HCT116 (cell line): ENCODE measurements at regions not wholly inside any gene's neighbourhood (a gene's known extent, or its start where the extent isn't known, plus 50 kb on each side); places are given as distances from the start of the nearest gene placed in this dataset.

ENCODE experiments used
- ATAC-seq: fragments of 200-7000 bp; cut with Tn5 transposase; 2 replicates; pipeline ENCODE4 v1.9.1; 2020; ENCODE audit warnings: mild to moderate bottlenecking, moderate library complexity
- BruUV-seq: library from RNA; stranded (reverse); fragments of 400-500 nt; replicated peaks from 2 replicates; lab custom pipeline; 2021; lab: Mats Ljungman, UMichigan
- CTCF ChIA-PET: fragments of 300-600 bp; sonication (Branson Sonifier 250); formaldehyde crosslinking; loops from one replicate; lab custom pipeline; 2021; ENCODE audit warnings: antibody characterized with exemption; lab: Charles Lee
- POLR2A ChIA-PET: fragments of 300-600, 350-600 bp; sonication (Branson Sonifier 250); formaldehyde crosslinking; loops from one replicate; lab custom pipeline; 2021; ENCODE audit warnings: antibody characterized with exemption; lab: Charles Lee
- RAD21 ChIA-PET, 2 experiments: fragments of 300-600 bp; sonication (Branson Sonifier 250); formaldehyde crosslinking; loops; one replicate each; lab custom pipeline; 2023; ENCODE audit warnings: low total read pairs in 2 of 2; ENCODE audit not compliant: uncharacterized antibody in 2 of 2, unreplicated experiment in 2 of 2, low non-redundant PET in 1 of 2; lab: Charles Lee
- DNase-seq: peaks from one replicate; pipeline ENCODE4 v3.0.0-alpha.2; 2010; ENCODE audit warnings: low read depth, low spot score
- H2AFZ ChIP-seq: fragments of 200-600 bp; shearing (Covaris generic), sonication (generic); 2 replicates; pipeline ENCODE4 v1.6.1; 2017; ENCODE audit warnings: low read depth, mixed run types, mixed read lengths, antibody characterized with exemption, low read length; ENCODE audit not compliant: poor library complexity, severe bottlenecking
- H3K27ac ChIP-seq: 2 replicates; pipeline ENCODE4 v1.5.1; 2012; ENCODE audit warnings: low read depth, low read length
- H3K27me3 ChIP-seq: fragments of 200-600 bp; sonication (generic); 2 replicates; pipeline ENCODE4 v1.6.1; 2016; ENCODE audit warnings: mixed run types, low read length, mixed read lengths; ENCODE audit not compliant: insufficient read depth
- H3K36me3 ChIP-seq, 2 experiments: fragments of 200-500 bp in 1 of 2; fragments of 200-600 bp in 1 of 2; sonication (Bioruptor generic) in 1 of 2; sonication (generic) in 1 of 2; 2 replicates each; pipeline versions ENCODE4 v1.5.1 to v1.6.1; 2014 to 2016; ENCODE audit warnings: low read length in 2 of 2, inconsistent platforms in 1 of 2, mixed read lengths in 1 of 2, mixed run types in 1 of 2; ENCODE audit not compliant: insufficient read depth in 2 of 2, control insufficient read depth in 1 of 2
- H3K4me1 ChIP-seq, 2 experiments: fragments of 200-600 bp in 1 of 2; sonication (generic) in 1 of 2; 2 replicates each; pipeline versions ENCODE4 v1.5.1 to v1.6.1; 2012 to 2017; ENCODE audit warnings: low read length in 2 of 2, inconsistent platforms in 1 of 2, mild to moderate bottlenecking in 1 of 2, mixed read lengths in 1 of 2, mixed run types in 1 of 2, moderate library complexity in 1 of 2; ENCODE audit not compliant: insufficient read depth in 2 of 2, control insufficient read depth in 1 of 2
- H3K4me2 ChIP-seq: fragments of 200-600 bp; sonication (generic); 2 replicates; pipeline ENCODE4 v1.6.1; 2017; ENCODE audit warnings: mixed run types, low read length, mixed read lengths
- H3K4me3 ChIP-seq, 2 experiments: fragments of 200-600 bp in 1 of 2; sonication (generic) in 1 of 2; replicated peaks in 1 of 2; 2 replicates each; pipeline ENCODE4 v1.5.1; 2011 to 2016; ENCODE audit warnings: low read length in 2 of 2, control low read depth in 1 of 2, low read depth in 1 of 2, mild to moderate bottlenecking in 1 of 2, mixed read lengths in 1 of 2, mixed run types in 1 of 2
- H3K79me2 ChIP-seq: fragments of 200-600 bp; sonication (generic); 2 replicates; pipeline ENCODE4 v1.6.1; 2017; ENCODE audit warnings: mild to moderate bottlenecking, mixed run types, low read length, moderate library complexity, mixed read lengths; ENCODE audit not compliant: insufficient read depth
- H3K9ac ChIP-seq: fragments of 200-600 bp; sonication (generic); 2 replicates; pipeline ENCODE4 v1.6.1; 2016; ENCODE audit warnings: low read length, mixed read lengths
- H3K9me2 ChIP-seq: fragments of 200-600 bp; sonication (generic), shearing (Covaris generic); 2 replicates; pipeline ENCODE4 v1.6.1; 2017; ENCODE audit warnings: mixed run types, mild to moderate bottlenecking, moderate library complexity; ENCODE audit not compliant: insufficient read depth
- H3K9me3 ChIP-seq, 2 experiments: fragments of 200-500 bp in 1 of 2; fragments of 200-600 bp in 1 of 2; sonication (Bioruptor generic) in 1 of 2; sonication (generic) in 1 of 2; 2 replicates each; pipeline ENCODE4 v1.6.1; 2014 to 2017; ENCODE audit warnings: low read length in 2 of 2, mixed read lengths in 2 of 2, inconsistent platforms in 1 of 2, low read depth in 1 of 2, mild to moderate bottlenecking in 1 of 2, mixed run types in 1 of 2, moderate library complexity in 1 of 2; ENCODE audit not compliant: control insufficient read depth in 1 of 2, insufficient read depth in 1 of 2
- H4K20me1 ChIP-seq: fragments of 200-600 bp; sonication (generic), shearing (Covaris generic); 2 replicates; pipeline ENCODE4 v1.6.1; 2017; ENCODE audit warnings: mixed run types, mild to moderate bottlenecking, moderate library complexity; ENCODE audit not compliant: insufficient read depth
- CBX3 ChIP-seq: IDR thresholded peaks from 2 replicates; pipeline ENCODE4 v1.6.1; 2012; ENCODE audit warnings: low read depth
- CEBPB ChIP-seq: IDR thresholded peaks from 2 replicates; pipeline ENCODE4 v1.6.1; 2012; ENCODE audit warnings: low read depth
- ELF1 ChIP-seq: IDR thresholded peaks from 2 replicates; pipeline ENCODE4 v1.6.1; 2012; ENCODE audit warnings: low read depth, borderline replicate concordance
- EZH2phosphoT487 ChIP-seq: fragments of 200-600 bp; IDR thresholded peaks from 2 replicates; pipeline ENCODE4 v1.6.1; 2018; ENCODE audit warnings: antibody characterized with exemption, borderline replicate concordance
- FOSL1 ChIP-seq: IDR thresholded peaks from 2 replicates; pipeline ENCODE4 v1.6.1; 2012; ENCODE audit warnings: low read depth
- POLR2A ChIP-seq: IDR thresholded peaks from 2 replicates; pipeline ENCODE4 v1.7.0; 2011; ENCODE audit warnings: borderline replicate concordance; ENCODE audit not compliant: insufficient read depth, insufficient read length; ENCODE audit errors: extremely low read depth
- SIN3A ChIP-seq: IDR thresholded peaks from 2 replicates; pipeline ENCODE4 v1.6.1; 2012; ENCODE audit warnings: low read depth
- TCF7L2 ChIP-seq: IDR thresholded peaks from 2 replicates; pipeline ENCODE4 v1.7.0; 2011; ENCODE audit warnings: borderline replicate concordance, inconsistent platforms; ENCODE audit not compliant: insufficient read depth, insufficient read length; ENCODE audit errors: extremely low read depth
- YY1 ChIP-seq: IDR thresholded peaks from 2 replicates; pipeline ENCODE4 v1.6.1; 2011; ENCODE audit warnings: low read length, low read depth, moderate library complexity, mild to moderate bottlenecking; ENCODE audit not compliant: insufficient replicate concordance; ENCODE audit errors: extremely low read depth
- ZNF274 ChIP-seq: fragments of 200-500 bp; sonication (Bioruptor generic); IDR thresholded peaks from 2 replicates; pipeline ENCODE4 v1.6.1; 2014; ENCODE audit warnings: mild to moderate bottlenecking, low read depth, low read length, inconsistent platforms
- intact Hi-C: fragments of 100-400 bp; cut with micrococcal nuclease; formaldehyde crosslinking; loops from 2 replicates; pipeline ENCODE4 v1.10.0; 2022
- TF ChIP-seq, protein P1 (sequence below): IDR thresholded peaks from 2 replicates; pipeline ENCODE4 v1.6.1; 2012
- TF ChIP-seq, protein P2 (sequence below), 3 experiments: fragments of 200-600 bp in 1 of 3; sonication (generic) in 1 of 3; IDR thresholded peaks in 2 of 3; conservative IDR thresholded peaks in 1 of 3; 2 replicates each; pipeline ENCODE4 v1.5.1; 2012 to 2017; ENCODE audit warnings: low read depth in 2 of 3, low read length in 2 of 3, antibody characterized with exemption in 1 of 3, borderline replicate concordance in 1 of 3, control low read depth in 1 of 3, mild to moderate bottlenecking in 1 of 3, mixed read lengths in 1 of 3, mixed run types in 1 of 3, moderate library complexity in 1 of 3; ENCODE audit not compliant: insufficient read depth in 1 of 3
- TF ChIP-seq, protein P3 (sequence below): IDR thresholded peaks from 2 replicates; pipeline ENCODE4 v1.6.1; 2011; ENCODE audit warnings: mild to moderate bottlenecking, low read length, moderate library complexity; ENCODE audit not compliant: insufficient replicate concordance; ENCODE audit errors: extremely low read depth

DNA sequence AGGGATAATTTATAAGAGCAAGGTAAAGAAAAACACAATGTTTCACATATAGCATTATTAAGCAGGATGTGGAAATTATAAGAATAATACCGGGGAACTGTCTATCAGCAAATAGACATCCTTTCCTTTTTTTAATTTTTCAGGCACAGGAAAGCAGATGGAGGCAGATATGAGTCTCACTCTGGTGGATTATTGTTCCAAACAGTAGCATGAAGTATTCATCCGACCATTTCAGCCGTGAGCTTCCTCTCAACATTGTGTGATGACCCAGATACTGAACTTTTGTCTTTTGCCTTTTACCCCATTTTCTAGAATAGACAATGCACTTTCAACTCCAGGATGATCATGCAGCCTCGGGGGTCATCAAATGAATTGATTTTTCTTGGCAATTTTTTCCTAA, 599.8 kb downstream of the ADGRL2 start:
- H3K79me2 ChIP-seq: no peaks in the 10 kb centered on the region
- H3K9ac ChIP-seq: no peak overlapping the region
- intact Hi-C loops: no loop called here
- no TSS peak for BruUV-seq
- no peak overlapping the region for H3K4me3 ChIP-seq
- H3K9me3 ChIP-seq: no peaks in the 10 kb centered on the region; a peak in 1 of 4 replicates
- CTCF ChIA-PET: no interaction called here
- no peaks in the 10 kb centered on the region for H4K20me1 ChIP-seq
- POLR2A ChIA-PET: no interaction called here
- H3K36me3 ChIP-seq: no peaks in the 10 kb centered on the region
- TF ChIP-seq CEBPB (no peak), ZNF274 (no peak), TCF7L2 (no peak), ELF1 (no peak), YY1 (no peak), POLR2A (no peak), CBX3 (no peak), EZH2phosphoT487 (no peak), SIN3A (no peak), FOSL1 (no peak)
- TF ChIP-seq, protein P1, sequence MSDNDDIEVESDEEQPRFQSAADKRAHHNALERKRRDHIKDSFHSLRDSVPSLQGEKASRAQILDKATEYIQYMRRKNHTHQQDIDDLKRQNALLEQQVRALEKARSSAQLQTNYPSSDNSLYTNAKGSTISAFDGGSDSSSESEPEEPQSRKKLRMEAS: no peak
- TF ChIP-seq, protein P2, sequence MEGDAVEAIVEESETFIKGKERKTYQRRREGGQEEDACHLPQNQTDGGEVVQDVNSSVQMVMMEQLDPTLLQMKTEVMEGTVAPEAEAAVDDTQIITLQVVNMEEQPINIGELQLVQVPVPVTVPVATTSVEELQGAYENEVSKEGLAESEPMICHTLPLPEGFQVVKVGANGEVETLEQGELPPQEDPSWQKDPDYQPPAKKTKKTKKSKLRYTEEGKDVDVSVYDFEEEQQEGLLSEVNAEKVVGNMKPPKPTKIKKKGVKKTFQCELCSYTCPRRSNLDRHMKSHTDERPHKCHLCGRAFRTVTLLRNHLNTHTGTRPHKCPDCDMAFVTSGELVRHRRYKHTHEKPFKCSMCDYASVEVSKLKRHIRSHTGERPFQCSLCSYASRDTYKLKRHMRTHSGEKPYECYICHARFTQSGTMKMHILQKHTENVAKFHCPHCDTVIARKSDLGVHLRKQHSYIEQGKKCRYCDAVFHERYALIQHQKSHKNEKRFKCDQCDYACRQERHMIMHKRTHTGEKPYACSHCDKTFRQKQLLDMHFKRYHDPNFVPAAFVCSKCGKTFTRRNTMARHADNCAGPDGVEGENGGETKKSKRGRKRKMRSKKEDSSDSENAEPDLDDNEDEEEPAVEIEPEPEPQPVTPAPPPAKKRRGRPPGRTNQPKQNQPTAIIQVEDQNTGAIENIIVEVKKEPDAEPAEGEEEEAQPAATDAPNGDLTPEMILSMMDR (IDR thresholded peaks at IDR 0.05 in 2 of 3, conservative IDR thresholded peaks at IDR 0.05 in 1 of 3; ENCODE audit: borderline replicate concordance in 1 of 3, insufficient read depth in 1 of 3, low read depth in 2 of 3, low read length in 2 of 3): no peak
- TF ChIP-seq, protein P3, sequence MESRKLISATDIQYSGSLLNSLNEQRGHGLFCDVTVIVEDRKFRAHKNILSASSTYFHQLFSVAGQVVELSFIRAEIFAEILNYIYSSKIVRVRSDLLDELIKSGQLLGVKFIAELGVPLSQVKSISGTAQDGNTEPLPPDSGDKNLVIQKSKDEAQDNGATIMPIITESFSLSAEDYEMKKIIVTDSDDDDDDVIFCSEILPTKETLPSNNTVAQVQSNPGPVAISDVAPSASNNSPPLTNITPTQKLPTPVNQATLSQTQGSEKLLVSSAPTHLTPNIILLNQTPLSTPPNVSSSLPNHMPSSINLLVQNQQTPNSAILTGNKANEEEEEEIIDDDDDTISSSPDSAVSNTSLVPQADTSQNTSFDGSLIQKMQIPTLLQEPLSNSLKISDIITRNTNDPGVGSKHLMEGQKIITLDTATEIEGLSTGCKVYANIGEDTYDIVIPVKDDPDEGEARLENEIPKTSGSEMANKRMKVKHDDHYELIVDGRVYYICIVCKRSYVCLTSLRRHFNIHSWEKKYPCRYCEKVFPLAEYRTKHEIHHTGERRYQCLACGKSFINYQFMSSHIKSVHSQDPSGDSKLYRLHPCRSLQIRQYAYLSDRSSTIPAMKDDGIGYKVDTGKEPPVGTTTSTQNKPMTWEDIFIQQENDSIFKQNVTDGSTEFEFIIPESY: no peak
- TF ChIP-seq, all 23 proteins: peak for 0
- no peak overlapping the region for H2AFZ ChIP-seq
- DNase-seq: no peak
- no peaks in the 10 kb centered on the region for H3K27me3 ChIP-seq
- no peak for ATAC-seq
- H3K4me2 ChIP-seq: no peak overlapping the region
- no peak overlapping the region for H3K27ac ChIP-seq
- no peaks in the 10 kb centered on the region for H3K9me2 ChIP-seq
- H3K4me1 ChIP-seq: no peaks in the 10 kb centered on the region
- RAD21 ChIA-PET: no interaction called here
